HepG2 (cell line): ENCODE measurements at regions not wholly inside any gene's neighbourhood (a gene's known extent, or its start where the extent isn't known, plus 50 kb on each side); places are given as distances from the start of the nearest gene placed in this dataset.

Experiments
- CREM ChIP-seq, 2 experiments: sonication (generic) in 1 of 2; formaldehyde crosslinking in 1 of 2; IDR thresholded peaks; 2 replicates each; pipeline versions ENCODE4 v1.4.0 to v1.6.1; 2016 to 2020; ENCODE audit warnings: antibody characterized with exemption in 1 of 2, mild to moderate bottlenecking in 1 of 2, missing genetic modification reagents in 1 of 2
- FOXA3 ChIP-seq: IDR thresholded peaks from 2 replicates; pipeline ENCODE4 v1.6.1; 2016; ENCODE audit warnings: missing genetic modification reagents, missing compliant biosample characterization
- NFIC ChIP-seq: IDR thresholded peaks from 2 replicates; pipeline ENCODE4 v1.6.1; 2012; ENCODE audit warnings: mild to moderate bottlenecking, low read length, inconsistent platforms
- YY1 ChIP-seq: IDR thresholded peaks from 2 replicates; pipeline ENCODE4 v1.6.1; 2011; ENCODE audit warnings: low read length, low read depth, moderate library complexity, mild to moderate bottlenecking; ENCODE audit not compliant: insufficient read depth, insufficient replicate concordance
- ZNF7 ChIP-seq: IDR thresholded peaks from 2 replicates; pipeline ENCODE4 v1.6.1; 2016; ENCODE audit warnings: missing biosample characterization, missing genetic modification reagents
- TF ChIP-seq, protein P1 (sequence below), 2 experiments: fragments of 450-650 bp in 1 of 2; sonication (generic) in 1 of 2; formaldehyde crosslinking in 1 of 2; IDR thresholded peaks; 2 replicates each; pipeline versions ENCODE4 v1.6.1 to v1.8.0; 2016 to 2022; ENCODE audit warnings: antibody characterized with exemption in 1 of 2, mild to moderate bottlenecking in 1 of 2, missing genetic modification reagents in 1 of 2
- TF ChIP-seq, protein P2 (sequence below): sonication (generic); formaldehyde crosslinking; IDR thresholded peaks from 2 replicates; pipeline ENCODE4 v1.5.0; 2020; ENCODE audit warnings: mild to moderate bottlenecking, missing genetic modification reagents, moderate library complexity
- TF ChIP-seq, protein P3 (sequence below): IDR thresholded peaks from 2 replicates; pipeline ENCODE4 v1.6.1; 2012; ENCODE audit warnings: low read depth, low read length, improper control_type of control experiment
- TF ChIP-seq, protein P4 (sequence below): sonication (generic); formaldehyde crosslinking; IDR thresholded peaks from 2 replicates; pipeline ENCODE4 v1.5.0; 2020; ENCODE audit warnings: mild to moderate bottlenecking, missing genetic modification reagents, borderline replicate concordance
- TF ChIP-seq, protein P5 (sequence below): sonication (generic); formaldehyde crosslinking; IDR thresholded peaks from 2 replicates; pipeline ENCODE4 v1.5.1; 2020; ENCODE audit warnings: missing genetic modification reagents, mild to moderate bottlenecking, borderline replicate concordance

DNA sequence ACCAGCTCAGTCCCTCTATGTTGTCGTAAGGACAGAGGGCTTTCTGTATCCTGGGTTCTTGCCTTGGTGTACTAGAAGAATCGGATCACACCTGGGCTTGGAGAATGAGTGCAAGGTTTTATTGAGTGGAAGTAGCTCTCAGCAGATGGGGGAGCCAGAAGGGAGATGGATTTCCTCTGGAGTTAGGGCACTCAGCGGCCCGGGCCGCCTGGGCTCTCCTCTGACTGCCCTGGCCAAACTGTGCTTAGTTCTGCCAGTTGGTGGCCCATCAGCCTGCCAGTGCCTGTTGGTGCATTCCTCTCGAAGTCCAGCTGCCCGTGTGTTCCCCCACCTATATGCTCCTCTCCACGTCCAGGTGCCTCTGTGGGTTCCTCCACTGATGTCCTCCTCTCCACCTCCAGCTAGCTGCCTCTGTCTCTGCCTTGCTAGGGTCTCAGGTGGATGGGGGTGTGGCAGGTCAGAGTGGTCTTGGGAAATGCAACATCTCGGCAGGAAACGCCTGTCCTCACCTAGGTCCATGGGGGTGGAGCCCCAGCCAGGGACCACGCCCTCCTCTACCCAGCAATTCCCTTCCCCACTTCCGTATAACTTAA, 148.6 kb downstream of the PPP1R3A start:
- TF ChIP-seq, protein P1, sequence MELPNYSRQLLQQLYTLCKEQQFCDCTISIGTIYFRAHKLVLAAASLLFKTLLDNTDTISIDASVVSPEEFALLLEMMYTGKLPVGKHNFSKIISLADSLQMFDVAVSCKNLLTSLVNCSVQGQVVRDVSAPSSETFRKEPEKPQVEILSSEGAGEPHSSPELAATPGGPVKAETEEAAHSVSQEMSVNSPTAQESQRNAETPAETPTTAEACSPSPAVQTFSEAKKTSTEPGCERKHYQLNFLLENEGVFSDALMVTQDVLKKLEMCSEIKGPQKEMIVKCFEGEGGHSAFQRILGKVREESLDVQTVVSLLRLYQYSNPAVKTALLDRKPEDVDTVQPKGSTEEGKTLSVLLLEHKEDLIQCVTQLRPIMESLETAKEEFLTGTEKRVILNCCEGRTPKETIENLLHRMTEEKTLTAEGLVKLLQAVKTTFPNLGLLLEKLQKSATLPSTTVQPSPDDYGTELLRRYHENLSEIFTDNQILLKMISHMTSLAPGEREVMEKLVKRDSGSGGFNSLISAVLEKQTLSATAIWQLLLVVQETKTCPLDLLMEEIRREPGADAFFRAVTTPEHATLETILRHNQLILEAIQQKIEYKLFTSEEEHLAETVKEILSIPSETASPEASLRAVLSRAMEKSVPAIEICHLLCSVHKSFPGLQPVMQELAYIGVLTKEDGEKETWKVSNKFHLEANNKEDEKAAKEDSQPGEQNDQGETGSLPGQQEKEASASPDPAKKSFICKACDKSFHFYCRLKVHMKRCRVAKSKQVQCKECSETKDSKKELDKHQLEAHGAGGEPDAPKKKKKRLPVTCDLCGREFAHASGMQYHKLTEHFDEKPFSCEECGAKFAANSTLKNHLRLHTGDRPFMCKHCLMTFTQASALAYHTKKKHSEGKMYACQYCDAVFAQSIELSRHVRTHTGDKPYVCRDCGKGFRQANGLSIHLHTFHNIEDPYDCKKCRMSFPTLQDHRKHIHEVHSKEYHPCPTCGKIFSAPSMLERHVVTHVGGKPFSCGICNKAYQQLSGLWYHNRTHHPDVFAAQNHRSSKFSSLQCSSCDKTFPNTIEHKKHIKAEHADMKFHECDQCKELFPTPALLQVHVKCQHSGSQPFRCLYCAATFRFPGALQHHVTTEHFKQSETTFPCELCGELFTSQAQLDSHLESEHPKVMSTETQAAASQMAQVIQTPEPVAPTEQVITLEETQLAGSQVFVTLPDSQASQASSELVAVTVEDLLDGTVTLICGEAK (IDR thresholded peaks at IDR 0.05), result no peak
- TF ChIP-seq, protein P1 (CRISPR knock-in tag; IDR thresholded peaks at IDR 0.05), result no peak
- TF ChIP-seq, protein P2, sequence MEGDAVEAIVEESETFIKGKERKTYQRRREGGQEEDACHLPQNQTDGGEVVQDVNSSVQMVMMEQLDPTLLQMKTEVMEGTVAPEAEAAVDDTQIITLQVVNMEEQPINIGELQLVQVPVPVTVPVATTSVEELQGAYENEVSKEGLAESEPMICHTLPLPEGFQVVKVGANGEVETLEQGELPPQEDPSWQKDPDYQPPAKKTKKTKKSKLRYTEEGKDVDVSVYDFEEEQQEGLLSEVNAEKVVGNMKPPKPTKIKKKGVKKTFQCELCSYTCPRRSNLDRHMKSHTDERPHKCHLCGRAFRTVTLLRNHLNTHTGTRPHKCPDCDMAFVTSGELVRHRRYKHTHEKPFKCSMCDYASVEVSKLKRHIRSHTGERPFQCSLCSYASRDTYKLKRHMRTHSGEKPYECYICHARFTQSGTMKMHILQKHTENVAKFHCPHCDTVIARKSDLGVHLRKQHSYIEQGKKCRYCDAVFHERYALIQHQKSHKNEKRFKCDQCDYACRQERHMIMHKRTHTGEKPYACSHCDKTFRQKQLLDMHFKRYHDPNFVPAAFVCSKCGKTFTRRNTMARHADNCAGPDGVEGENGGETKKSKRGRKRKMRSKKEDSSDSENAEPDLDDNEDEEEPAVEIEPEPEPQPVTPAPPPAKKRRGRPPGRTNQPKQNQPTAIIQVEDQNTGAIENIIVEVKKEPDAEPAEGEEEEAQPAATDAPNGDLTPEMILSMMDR (CRISPR knock-in tag), result no peak
- no peak for TF ChIP-seq FOXA3 (CRISPR knock-in tag)
- TF ChIP-seq ZNF7 (CRISPR knock-in tag), result no peak
- TF ChIP-seq, protein P3, sequence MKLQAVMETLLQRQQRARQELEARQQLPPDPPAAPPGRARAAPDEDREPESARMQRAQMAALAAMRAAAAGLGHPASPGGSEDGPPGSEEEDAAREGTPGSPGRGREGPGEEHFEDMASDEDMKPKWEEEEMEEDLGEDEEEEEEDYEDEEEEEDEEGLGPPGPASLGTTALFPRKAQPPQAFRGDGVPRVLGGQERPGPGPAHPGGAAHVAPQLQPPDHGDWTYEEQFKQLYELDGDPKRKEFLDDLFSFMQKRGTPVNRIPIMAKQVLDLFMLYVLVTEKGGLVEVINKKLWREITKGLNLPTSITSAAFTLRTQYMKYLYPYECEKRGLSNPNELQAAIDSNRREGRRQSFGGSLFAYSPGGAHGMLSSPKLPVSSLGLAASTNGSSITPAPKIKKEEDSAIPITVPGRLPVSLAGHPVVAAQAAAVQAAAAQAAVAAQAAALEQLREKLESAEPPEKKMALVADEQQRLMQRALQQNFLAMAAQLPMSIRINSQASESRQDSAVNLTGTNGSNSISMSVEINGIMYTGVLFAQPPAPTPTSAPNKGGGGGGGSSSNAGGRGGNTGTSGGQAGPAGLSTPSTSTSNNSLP, result no peak
- no peak for TF ChIP-seq YY1
- no peak for TF ChIP-seq CREM (IDR thresholded peaks at IDR 0.05)
- TF ChIP-seq CREM (CRISPR knock-in tag; IDR thresholded peaks at IDR 0.05), result no peak
- TF ChIP-seq, protein P4, sequence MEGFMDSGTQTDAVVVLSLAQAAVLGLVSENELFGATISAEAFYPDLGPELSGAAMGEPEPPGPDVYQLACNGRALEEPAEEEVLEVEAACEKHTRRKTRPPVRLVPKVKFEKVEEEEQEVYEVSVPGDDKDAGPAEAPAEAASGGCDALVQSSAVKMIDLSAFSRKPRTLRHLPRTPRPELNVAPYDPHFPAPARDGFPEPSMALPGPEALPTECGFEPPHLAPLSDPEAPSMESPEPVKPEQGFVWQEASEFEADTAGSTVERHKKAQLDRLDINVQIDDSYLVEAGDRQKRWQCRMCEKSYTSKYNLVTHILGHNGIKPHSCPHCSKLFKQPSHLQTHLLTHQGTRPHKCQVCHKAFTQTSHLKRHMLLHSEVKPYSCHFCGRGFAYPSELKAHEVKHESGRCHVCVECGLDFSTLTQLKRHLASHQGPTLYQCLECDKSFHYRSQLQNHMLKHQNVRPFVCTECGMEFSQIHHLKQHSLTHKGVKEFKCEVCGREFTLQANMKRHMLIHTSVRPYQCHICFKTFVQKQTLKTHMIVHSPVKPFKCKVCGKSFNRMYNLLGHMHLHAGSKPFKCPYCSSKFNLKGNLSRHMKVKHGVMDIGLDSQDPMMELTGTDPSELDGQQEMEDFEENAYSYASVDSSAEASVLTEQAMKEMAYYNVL (CRISPR knock-in tag), result no peak
- TF ChIP-seq NFIC, result no peak
- TF ChIP-seq, protein P5, sequence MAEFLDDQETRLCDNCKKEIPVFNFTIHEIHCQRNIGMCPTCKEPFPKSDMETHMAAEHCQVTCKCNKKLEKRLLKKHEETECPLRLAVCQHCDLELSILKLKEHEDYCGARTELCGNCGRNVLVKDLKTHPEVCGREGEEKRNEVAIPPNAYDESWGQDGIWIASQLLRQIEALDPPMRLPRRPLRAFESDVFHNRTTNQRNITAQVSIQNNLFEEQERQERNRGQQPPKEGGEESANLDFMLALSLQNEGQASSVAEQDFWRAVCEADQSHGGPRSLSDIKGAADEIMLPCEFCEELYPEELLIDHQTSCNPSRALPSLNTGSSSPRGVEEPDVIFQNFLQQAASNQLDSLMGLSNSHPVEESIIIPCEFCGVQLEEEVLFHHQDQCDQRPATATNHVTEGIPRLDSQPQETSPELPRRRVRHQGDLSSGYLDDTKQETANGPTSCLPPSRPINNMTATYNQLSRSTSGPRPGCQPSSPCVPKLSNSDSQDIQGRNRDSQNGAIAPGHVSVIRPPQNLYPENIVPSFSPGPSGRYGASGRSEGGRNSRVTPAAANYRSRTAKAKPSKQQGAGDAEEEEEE (CRISPR knock-in tag), result no peak
